ENCODE measurements at regions not wholly inside any gene's neighbourhood (a gene's known extent, or its start where the extent isn't known, plus 50 kb on each side); places are given as distances from the start of the nearest gene placed in this dataset.

DNA sequence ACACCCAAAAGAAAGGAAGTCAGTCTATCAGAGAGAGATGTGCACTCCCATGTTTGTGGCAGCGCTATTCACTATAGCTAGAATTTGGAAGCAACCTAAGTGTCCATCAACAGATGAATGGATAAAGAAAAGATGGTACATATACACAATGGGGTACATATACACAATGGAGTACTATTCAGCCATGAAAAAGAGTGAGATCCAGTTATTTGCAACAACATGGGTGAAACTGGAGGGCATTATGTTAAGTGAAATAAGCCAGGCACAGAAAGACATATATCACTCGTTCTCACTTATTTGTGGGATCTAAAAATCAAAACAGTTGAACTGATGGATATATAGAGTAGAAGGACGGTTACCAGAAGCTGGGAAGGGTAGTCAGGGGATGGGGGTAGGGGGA is 99.9 kb upstream of the ZNF516 start:
- DNase-seq: no peak

- DNase-seq: no peak
Observed at GRCh38 chr18:76593843-76594242, 98.8 kb upstream of the ZNF516 start.

DNA sequence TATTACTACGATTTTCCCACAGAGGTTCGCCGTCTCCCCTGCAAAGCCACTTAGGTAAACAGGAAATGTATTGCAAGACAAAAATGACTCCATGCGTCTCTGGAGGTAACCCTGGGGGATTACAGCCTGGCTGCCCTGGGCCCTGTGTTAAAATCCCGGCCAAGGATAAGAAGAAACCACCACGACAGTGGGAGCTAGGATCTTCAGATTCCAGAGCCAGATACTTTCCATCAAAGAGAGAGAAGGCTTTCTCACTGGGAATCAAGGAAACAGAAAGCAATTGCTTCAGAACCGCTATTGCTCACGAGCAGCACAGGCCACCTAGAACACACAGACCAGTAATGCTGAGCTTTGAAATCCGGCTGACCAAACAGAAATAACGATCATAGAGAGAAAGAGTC is 97.9 kb upstream of the ZNF516 start:
- no peak for DNase-seq

GRCh38 chr18:76592096-76592495 is 97.1 kb upstream of the ZNF516 start:
- DNase-seq: no peak

GRCh38 chr18:76589866-76590265 is 94.8 kb upstream of the ZNF516 start:
- no peak for DNase-seq

GRCh38 chr18:76589316-76589715 is 94.3 kb upstream of the ZNF516 start:
- DNase-seq: no peak

DNA sequence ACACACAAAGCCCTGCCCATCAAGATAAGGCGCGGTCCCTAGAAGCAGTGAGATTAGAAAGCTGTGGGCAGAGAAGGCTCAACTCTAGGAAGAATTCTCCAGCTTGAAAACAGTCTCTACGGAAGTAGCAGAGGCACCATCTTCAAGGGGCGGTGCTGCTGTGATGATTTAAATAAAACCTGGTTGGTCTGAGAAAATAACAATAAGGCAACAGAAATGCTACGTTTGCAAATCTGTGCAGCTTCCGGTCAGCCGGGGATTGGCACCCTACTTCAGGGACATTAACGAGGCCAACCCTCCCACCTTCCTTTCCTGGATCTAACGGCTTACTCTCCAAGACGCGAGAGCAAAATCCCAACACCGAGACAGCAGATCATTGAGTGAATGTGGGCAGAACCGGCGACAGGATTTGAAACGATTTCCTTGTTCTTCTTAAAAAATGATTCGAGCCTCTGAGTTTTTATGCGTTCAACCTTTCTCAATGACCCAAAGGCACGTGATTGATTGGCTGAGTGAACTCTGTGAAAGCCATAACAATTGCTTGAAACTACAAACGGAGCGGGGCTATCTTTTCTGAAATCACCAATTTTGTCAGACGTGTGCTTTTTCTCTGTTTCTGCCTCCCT is 93.7 kb upstream of the ZNF516 start:
- no peak for DNase-seq

GRCh38 chr18:76587879-76588271 is 92.8 kb upstream of the ZNF516 start:
- no peak for DNase-seq

- no peak for DNase-seq
Observed at GRCh38 chr18:76587147-76587878, 92.3 kb upstream of the ZNF516 start.

DNA sequence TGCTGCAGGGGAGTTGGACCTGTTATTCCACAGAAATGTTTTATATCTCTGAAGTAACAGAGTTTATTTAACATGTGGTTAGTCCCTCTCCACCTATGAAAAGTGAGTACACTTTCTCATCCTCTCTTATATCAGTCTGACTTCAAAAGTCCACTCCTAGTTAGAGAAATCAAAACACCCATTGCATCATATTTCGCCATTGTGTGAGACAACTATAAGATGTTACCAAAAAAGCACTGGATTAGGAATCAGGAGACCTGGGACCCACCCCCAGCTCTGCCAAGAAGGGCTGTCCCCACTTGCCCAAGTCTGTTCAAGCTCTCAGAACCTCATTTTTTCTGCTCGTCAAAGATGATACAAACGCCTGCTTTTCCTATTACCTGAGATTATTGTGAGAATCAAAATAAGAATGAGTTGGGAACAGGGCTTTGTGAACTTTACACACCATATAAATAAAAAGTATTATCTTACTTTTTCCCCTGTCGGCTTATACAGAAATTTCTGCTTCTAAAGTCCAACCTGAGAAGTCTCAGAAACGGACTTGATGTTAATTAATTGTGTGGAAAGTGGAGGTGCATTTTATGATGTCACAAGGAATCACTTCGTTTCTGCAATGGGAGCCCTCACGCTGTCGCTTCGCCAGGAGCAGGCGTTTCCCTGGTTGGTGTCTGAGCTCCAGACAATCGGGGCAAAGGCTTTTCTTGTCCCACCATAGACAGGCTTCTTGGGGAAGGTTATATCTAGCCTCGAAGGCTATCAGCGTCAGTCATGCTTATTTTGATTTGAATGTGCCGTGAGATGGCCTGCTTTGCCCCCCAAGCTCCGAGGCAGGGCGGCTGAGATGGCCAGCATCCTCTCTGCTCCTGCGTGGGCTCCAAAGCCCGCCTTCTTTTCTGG is 89.6 kb upstream of the ZNF516 start:
- no peak for DNase-seq

DNA sequence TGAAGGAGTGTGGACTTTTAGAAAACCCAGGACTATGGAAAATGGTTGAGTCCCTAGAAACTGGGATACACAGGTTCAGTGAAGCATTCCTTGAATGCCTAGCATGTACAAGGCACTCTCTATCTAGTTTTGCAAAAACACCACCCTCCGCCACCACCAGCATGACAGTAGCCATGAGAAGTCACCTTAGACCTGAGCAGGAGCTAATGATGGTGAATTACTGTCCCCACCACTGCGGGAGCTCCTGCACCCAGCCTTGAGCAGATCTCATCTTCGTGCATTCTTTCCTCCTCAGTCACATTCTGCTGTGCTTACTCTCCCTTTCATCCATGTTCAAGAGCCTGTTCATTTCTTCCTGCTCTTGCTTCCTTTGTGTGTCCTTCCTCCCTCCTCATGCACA is 86.2 kb upstream of the ZNF516 start:
- no peak for DNase-seq

DNA sequence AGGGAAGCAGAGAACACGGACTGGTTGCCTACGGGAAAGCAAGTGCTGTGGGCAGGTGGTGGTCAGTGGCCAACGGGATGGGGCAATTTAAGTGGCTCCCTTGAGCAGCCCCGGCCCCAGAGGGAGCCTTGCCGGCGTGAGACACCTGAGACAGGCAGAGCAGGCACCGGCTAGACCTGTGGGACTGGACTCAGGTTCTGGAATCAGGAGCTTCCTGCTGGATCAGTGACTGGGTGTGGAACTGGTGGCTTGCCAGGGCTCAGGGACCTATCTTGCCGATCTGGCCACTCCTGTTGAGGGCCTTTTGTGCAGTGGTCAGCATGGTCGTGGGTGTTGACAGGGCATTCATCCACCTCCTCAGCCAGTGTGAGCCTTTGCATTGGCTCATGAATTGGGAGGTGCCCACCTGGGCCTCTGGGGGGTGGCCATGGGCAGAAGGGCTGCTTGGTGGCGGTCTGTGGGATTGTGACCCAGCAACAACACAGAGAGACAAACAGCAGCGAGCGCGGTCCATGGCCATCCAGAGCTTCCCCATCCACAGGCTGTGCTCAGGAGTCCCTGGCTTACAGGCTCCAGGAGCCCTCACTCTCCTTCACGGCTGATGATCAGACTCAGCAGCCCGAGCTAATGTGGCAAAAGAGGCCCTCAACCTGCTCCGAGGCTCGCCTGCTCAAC is 85.4 kb upstream of the ZNF516 start:
- DNase-seq: no peak

DNA sequence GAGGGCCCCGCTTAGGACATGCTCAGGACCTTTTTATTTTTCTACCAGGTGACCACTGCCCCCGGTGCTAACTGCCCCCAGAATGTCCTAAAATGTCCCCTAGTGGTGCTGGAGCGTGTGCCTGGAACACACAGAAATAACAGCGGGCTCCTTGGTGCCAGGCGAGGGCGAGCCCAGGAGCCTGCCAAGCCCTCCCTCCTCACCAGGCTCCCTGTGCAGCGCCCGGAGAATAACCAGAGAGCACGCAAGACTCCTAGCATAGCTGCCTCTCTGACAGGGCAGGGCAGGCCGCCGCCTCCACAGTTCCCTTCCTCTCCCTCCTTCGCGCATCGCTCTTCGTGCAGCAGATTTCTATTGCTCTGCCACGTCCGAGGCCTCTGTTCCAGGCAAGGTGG is 84.3 kb upstream of the ZNF516 start:
- DNase-seq: no peak

GRCh38 chr18:76578571-76579300 is 83.7 kb upstream of the ZNF516 start:
- DNase-seq: no peak

GRCh38 chr18:76573325-76574025 is 78.4 kb upstream of the ZNF516 start:
- no peak for DNase-seq

DNA sequence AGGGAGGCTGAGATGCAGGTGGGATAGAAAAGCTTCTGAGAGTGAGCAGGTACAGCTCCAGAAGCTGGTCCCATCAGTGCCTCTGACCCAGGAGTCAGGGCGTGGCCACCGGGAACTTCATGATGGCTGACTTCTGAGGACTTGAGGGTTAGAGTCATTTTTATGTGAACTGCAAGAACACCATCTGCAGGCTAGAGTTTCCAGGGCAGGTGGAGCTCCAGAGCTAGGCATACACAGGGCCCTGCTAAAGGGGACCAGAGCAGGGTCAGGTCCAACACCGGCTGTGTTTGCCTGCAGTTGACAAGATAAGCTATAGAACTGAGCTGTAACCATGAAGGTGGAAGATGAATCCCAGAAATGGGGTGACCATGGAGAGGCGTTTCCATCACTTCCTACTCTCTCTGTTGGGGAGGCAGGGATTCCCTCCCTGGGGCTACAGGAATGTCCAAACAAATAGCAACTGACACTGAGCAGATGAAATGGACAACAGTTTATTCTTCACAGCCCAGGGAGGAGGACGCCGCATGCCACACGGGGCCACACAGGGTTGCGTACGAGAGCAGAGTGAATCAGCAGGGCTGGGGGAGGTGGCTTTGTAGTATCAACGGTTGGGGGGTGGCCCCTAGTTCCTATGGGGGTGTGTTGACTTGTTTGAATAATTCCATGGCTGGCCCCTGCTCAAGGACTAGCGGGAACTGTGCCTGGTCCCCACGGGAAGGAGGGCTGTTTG is 77.6 kb upstream of the ZNF516 start:
- DNase-seq: no peak

DNA sequence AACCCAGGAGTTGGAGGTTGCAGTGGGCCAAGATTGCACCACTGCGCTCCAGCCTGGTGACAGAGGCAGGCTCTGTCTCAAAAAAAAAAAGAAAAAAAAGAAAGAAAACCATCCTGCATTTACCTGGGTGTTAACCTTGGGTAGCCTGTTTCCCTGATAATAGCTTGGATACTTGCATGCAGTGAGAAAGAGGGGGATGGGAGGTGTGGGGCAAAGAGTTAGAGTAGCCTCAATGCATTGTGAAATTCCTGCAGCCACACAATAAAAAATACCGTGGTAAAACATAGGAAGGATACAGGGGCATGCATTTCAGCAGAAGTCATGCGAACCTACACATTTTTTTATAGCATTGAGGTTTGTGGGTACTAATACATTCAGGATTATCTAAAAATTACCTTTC is 76.6 kb upstream of the ZNF516 start:
- DNase-seq: no peak

DNA sequence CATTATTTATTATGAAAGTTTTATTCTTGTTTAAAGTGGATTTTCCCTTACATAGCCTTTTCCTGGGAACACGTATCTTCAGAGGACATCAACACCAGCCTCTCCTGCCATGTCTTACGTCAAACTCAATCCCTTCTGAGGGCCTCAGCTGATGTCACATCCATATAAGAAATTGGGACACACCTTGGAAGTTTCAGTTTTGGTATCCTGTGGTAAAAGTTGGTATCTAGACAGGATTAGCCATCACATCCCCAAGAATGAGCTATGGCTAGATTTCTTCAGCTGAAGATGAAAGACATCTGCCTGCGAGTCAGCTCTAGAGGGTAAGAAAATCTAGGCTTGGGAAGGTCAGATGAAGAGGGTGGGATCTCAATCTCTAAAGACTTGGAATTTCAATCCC is 75.8 kb upstream of the ZNF516 start:
- no peak for DNase-seq

DNA sequence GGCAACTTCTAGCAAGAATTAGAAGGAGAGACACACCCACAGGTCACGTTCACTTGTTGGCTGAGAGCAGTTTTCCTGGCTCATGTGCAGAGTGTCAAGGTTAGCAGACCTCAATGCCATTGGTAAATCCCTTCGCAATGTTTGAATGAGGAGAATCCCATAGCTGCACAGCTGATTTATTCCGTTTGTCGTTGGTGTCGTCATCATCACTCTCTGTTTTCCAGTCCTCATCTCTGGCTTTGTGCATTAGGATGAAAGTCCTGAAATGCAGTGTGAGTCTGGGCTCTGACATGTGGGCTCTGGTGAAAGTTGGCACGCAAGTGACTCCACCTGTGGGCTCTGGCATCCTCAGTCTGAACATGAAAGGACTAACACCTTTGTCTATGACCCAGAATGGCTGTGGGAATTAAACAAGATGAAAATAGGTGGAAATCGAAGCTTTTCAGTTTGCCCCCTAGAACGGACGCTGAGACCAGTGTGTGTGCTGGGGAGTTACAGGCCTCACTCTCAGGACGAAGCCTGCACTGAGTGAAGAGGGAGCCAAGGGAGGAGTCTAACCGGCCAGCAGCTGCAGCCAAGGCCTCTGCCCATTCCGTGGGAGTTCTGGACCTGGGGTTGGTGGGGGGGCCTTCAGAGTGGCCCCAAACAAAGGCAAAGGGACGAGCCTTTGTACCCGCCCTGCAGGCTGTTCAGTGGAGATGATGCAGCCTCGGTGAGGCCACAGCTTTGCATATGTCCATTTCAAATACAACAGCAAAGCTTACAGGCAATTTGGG is 74.8 kb upstream of the ZNF516 start:
- DNase-seq: no peak

DNA sequence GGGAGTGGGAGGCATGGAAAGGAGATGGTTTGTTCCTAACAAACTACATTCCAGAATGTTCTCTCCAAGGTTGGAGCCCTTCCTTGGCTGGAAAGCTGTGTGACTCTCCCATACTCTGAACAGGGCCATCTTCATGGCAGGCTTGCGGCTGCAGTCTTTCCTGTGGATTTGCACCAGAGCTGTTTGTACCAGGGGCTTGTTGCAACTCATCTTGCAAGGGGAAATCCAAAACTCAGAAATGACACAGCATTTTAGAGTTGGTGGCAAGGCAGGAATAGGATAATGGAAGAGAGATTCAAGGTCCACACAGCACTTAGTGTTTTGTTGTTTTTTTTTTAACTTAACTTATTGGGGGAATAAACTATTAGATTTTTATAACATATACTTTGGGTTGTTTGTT is 73.7 kb upstream of the ZNF516 start:
- no peak for DNase-seq

Data from stimulated activated CD4-positive, alpha-beta T cell treated with anti-CD3 and anti-CD28 coated beads, Interleukin-2, amount 100 ng/mL, for 24 hours (primary cell).